Colonic mucosa (tissue), 4 donors: ENCODE measurements at regions not wholly inside any gene's neighbourhood (a gene's known extent, or its start where the extent isn't known, plus 50 kb on each side); places are given as distances from the start of the nearest gene placed in this dataset.

ENCODE experiments used
- DNase-seq: peaks from one replicate; pipeline ENCODE4 v3.0.0-alpha.2; 2020
- H3K27ac ChIP-seq: fragments of 200-600 bp; one replicate; pipeline ENCODE4 v1.8.0; 2021
- H3K27me3 ChIP-seq: fragments of 200-600 bp; one replicate; pipeline ENCODE4 v1.8.0; 2021
- H3K36me3 ChIP-seq: fragments of 200-600 bp; one replicate; pipeline ENCODE4 v1.8.0; 2021
- H3K4me1 ChIP-seq: fragments of 200-600 bp; one replicate; pipeline ENCODE4 v1.8.0; 2021; ENCODE audit warnings: mild to moderate bottlenecking
- H3K4me3 ChIP-seq: fragments of 200-600 bp; one replicate; pipeline ENCODE4 v1.8.0; 2021
- H3K9ac ChIP-seq, 2 donors: one replicate each; pipeline ENCODE4 v1.7.0; 2013; ENCODE audit warnings: control low read depth in 2 of 2, low read depth in 2 of 2, low read length in 2 of 2
- H3K9me3 ChIP-seq: fragments of 200-600 bp; one replicate; pipeline ENCODE4 v1.8.0; 2021
- CTCF ChIP-seq: fragments of 200-600 bp; IDR thresholded peaks from one replicate; pipeline ENCODE4 v1.8.0; 2022; ENCODE audit warnings: antibody characterized with exemption, mild to moderate bottlenecking
- intact Hi-C: fragments of 100-400 bp; cut with DNase I; formaldehyde crosslinking; loops from one replicate; pipeline ENCODE4 v1.14.1; 2022
- donor health status: healthy.
- donor health status: DM: no; HTN: no; CAD: no.
- donor health status: DM: no; HTN: no; CAD: no.

- no peaks in the 10 kb centered on the region for H3K27me3 ChIP-seq
- H3K27ac ChIP-seq = no peak overlapping the region
- no peak overlapping the region for H3K4me3 ChIP-seq
- H3K9me3 ChIP-seq = no peaks in the 10 kb centered on the region
- no peak overlapping the region for H3K9ac ChIP-seq
- no peak for TF ChIP-seq CTCF
- DNase-seq = no peak
- H3K4me1 ChIP-seq = no peaks in the 10 kb centered on the region
- intact Hi-C loops = no loop called here
- H3K36me3 ChIP-seq = no peaks in the 10 kb centered on the region
Measured at GRCh38 chr4:33924239-33924638, 2320.1 kb downstream of the ARAP2 start.

GRCh38 chr4:33924811-33925210, 2319.5 kb downstream of the ARAP2 start:
- Histone ChIP-seq H3K27ac (no peak overlapping the region), H3K36me3 (no peaks in the 10 kb centered on the region), H3K9ac (no peak overlapping the region), H3K4me3 (no peak overlapping the region), H3K4me1 (no peaks in the 10 kb centered on the region), H3K9me3 (no peaks in the 10 kb centered on the region), H3K27me3 (no peaks in the 10 kb centered on the region)
- TF ChIP-seq CTCF = no peak
- intact Hi-C loops = no loop called here
- no peak for DNase-seq

- H3K4me1 ChIP-seq = no peaks in the 10 kb centered on the region
- H3K27me3 ChIP-seq = no peaks in the 10 kb centered on the region
- no peaks in the 10 kb centered on the region for H3K9me3 ChIP-seq
- no peak overlapping the region for H3K4me3 ChIP-seq
- H3K36me3 ChIP-seq = no peaks in the 10 kb centered on the region
- no peak overlapping the region for H3K9ac ChIP-seq
- intact Hi-C loops = no loop called here
- no peak for DNase-seq
- no peak for TF ChIP-seq CTCF
- no peak overlapping the region for H3K27ac ChIP-seq
Measured at GRCh38 chr4:33930497-33930896, 2313.8 kb downstream of the ARAP2 start.

- intact Hi-C loops = no loop called here
- Histone ChIP-seq H3K27me3 (no peaks in the 10 kb centered on the region), H3K9ac (no peak overlapping the region), H3K36me3 (no peaks in the 10 kb centered on the region), H3K4me1 (no peaks in the 10 kb centered on the region), H3K4me3 (no peak overlapping the region), H3K27ac (no peak overlapping the region), H3K9me3 (no peaks in the 10 kb centered on the region)
- no peak for TF ChIP-seq CTCF
- DNase-seq = no peak
Measured at GRCh38 chr4:33931026-33931425, 2313.3 kb downstream of the ARAP2 start.

- no peak for DNase-seq
- Histone ChIP-seq H3K9me3 (no peaks in the 10 kb centered on the region), H3K27ac (no peak overlapping the region), H3K4me3 (no peak overlapping the region), H3K36me3 (no peaks in the 10 kb centered on the region), H3K9ac (no peak overlapping the region), H3K27me3 (no peaks in the 10 kb centered on the region), H3K4me1 (no peaks in the 10 kb centered on the region)
- TF ChIP-seq CTCF = no peak
- intact Hi-C loops = no loop called here
Measured at GRCh38 chr4:33940281-33940680, 2304.0 kb downstream of the ARAP2 start.

- TF ChIP-seq CTCF = no peak
- H3K4me3 ChIP-seq = no peak overlapping the region
- no peak overlapping the region for H3K27ac ChIP-seq
- no peaks in the 10 kb centered on the region for H3K36me3 ChIP-seq
- DNase-seq = no peak
- H3K9ac ChIP-seq = no peak overlapping the region
- no peaks in the 10 kb centered on the region for H3K4me1 ChIP-seq
- H3K27me3 ChIP-seq = no peaks in the 10 kb centered on the region
- H3K9me3 ChIP-seq = no peaks in the 10 kb centered on the region
- intact Hi-C loops = no loop called here
Measured at GRCh38 chr4:33941854-33942253, 2302.5 kb downstream of the ARAP2 start.
